ENCODE measurements at regions not wholly inside any gene's neighbourhood (a gene's known extent, or its start where the extent isn't known, plus 50 kb on each side); places are given as distances from the start of the nearest gene placed in this dataset.

GRCh38 chr18:11261486-11261885, 112.1 kb upstream of the PIEZO2 start:
- H4K20me1 ChIP-seq (replicated peaks; ENCODE audit: insufficient read depth) = no peaks in the 10 kb centered on the region
- H3K9me2 ChIP-seq (ENCODE audit: insufficient read depth) = no peaks in the 10 kb centered on the region
- H3K4me3 ChIP-seq = no peak overlapping the region
- TF ChIP-seq POLR2AphosphoS5 (IDR thresholded peaks at IDR 0.05; ENCODE audit: low read depth) (no peak), ETS1 (IDR thresholded peaks at IDR 0.05) (no peak), CREB1 (CRISPR knock-in tag; IDR thresholded peaks at IDR 0.05; ENCODE audit: low read depth) (no peak), ZNF462 (CRISPR knock-in tag; IDR thresholded peaks at IDR 0.05) (no peak), NANOG (IDR thresholded peaks at IDR 0.05; ENCODE audit: borderline replicate concordance) (no peak), REST (IDR thresholded peaks at IDR 0.05; ENCODE audit: unreplicated experiment) (no peak), JUNB (IDR thresholded peaks at IDR 0.05; ENCODE audit: unreplicated experiment) (no peak), EZH2 (IDR thresholded peaks at IDR 0.05; ENCODE audit: low read depth, unreplicated experiment) (no peak), EZH2phosphoT487 (IDR thresholded peaks at IDR 0.05; ENCODE audit: unreplicated experiment) (no peak), STAT1 (IDR thresholded peaks at IDR 0.05; ENCODE audit: unreplicated experiment) (no peak), ZNF331 (CRISPR knock-in tag; IDR thresholded peaks at IDR 0.05; ENCODE audit: low read depth) (no peak)
- TF ChIP-seq, protein P1, sequence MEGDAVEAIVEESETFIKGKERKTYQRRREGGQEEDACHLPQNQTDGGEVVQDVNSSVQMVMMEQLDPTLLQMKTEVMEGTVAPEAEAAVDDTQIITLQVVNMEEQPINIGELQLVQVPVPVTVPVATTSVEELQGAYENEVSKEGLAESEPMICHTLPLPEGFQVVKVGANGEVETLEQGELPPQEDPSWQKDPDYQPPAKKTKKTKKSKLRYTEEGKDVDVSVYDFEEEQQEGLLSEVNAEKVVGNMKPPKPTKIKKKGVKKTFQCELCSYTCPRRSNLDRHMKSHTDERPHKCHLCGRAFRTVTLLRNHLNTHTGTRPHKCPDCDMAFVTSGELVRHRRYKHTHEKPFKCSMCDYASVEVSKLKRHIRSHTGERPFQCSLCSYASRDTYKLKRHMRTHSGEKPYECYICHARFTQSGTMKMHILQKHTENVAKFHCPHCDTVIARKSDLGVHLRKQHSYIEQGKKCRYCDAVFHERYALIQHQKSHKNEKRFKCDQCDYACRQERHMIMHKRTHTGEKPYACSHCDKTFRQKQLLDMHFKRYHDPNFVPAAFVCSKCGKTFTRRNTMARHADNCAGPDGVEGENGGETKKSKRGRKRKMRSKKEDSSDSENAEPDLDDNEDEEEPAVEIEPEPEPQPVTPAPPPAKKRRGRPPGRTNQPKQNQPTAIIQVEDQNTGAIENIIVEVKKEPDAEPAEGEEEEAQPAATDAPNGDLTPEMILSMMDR (conservative IDR thresholded peaks at IDR 0.05; ENCODE audit: low read depth in 2 of 2) = no peak
- peaks cover 7% of the 10 kb centered on the region for H3K4me1 ChIP-seq (ENCODE audit: insufficient read depth)
- no peak; the same call in 2 of the 3 replicates for ATAC-seq
- Mint-ChIP-seq H3K27ac (no peak overlapping the region), H3K36me3 (ENCODE audit: low read depth) (peaks cover 17% of the 10 kb centered on the region; the same call in 2 of the 3 replicates), H3K27me3 (ENCODE audit: insufficient read depth, low read depth, poor library complexity) (peaks cover 4% of the 10 kb centered on the region), H3K4me1 (peaks cover 33% of the 10 kb centered on the region), H3K9me3 (peaks cover 21% of the 10 kb centered on the region), H3K4me3 (no peak overlapping the region)
- no peak overlapping the region for H3K27ac ChIP-seq (ENCODE audit: low read depth)
- H3F3A ChIP-seq (replicated peaks; ENCODE audit: low read depth) = no peaks in the 10 kb centered on the region
- 0 out of 2 replicates have a peak, but pooled peaks cover 4% of the 10 kb centered on the region for H3K36me3 ChIP-seq (ENCODE audit: insufficient read depth)
- H3K4me2 ChIP-seq = no peak overlapping the region
- no peaks in the 10 kb centered on the region for H3K79me2 ChIP-seq (replicated peaks; ENCODE audit: insufficient read depth)
- no peak for DNase-seq (ENCODE audit: low spot score)
- no peak overlapping the region for H2AFZ ChIP-seq
- H3K27me3 ChIP-seq (ENCODE audit: insufficient read depth) = no peaks in the 10 kb centered on the region
